ENCODE measurements at regions not wholly inside any gene's neighbourhood (a gene's known extent, or its start where the extent isn't known, plus 50 kb on each side); places are given as distances from the start of the nearest gene placed in this dataset.

- Histone ChIP-seq H2BK5ac (ENCODE audit: low read depth, low read length) (no peak overlapping the region), H3K4me2 (ENCODE audit: insufficient read depth in 1 of 2, low read depth in 2 of 2, low read length in 2 of 2) (no peak overlapping the region), H4K5ac (ENCODE audit: insufficient read length, low read depth, low read length) (no peak overlapping the region), H4K91ac (replicated peaks; ENCODE audit: insufficient read length, low read length) (no peak overlapping the region), H3K9me3 (ENCODE audit: insufficient read depth in 2 of 2, low read depth in 1 of 2, low read length in 1 of 2) (no peaks in the 10 kb centered on the region), H3K23me2 (ENCODE audit: low read depth, low read length) (no peaks in the 10 kb centered on the region; the same call in 1 of the 2 replicates), H2BK15ac (ENCODE audit: low read length) (no peak overlapping the region), H3K4me3 (ENCODE audit: extremely low read depth in 1 of 4, insufficient read depth in 2 of 4, low read depth in 3 of 4, low read length in 4 of 4) (no peak overlapping the region), H2BK120ac (replicated peaks; ENCODE audit: low read depth, low read length) (no peak overlapping the region), H3K27me3 (replicated peaks in 1 of 4; ENCODE audit: control insufficient read depth in 3 of 4, extremely low read depth in 1 of 4, insufficient read depth in 3 of 4, low read length in 3 of 4) (no peaks in the 10 kb centered on the region), H3K18ac (ENCODE audit: extremely low read depth, low read length) (no peak overlapping the region), H3K79me2 (ENCODE audit: control insufficient read depth in 1 of 2, insufficient read depth in 2 of 2, low read length in 2 of 2) (no peaks in the 10 kb centered on the region), H2BK12ac (ENCODE audit: low read depth, low read length) (no peak overlapping the region), H3K79me1 (ENCODE audit: low read depth, low read length) (no peaks in the 10 kb centered on the region; the same call in 1 of the 2 replicates), H3K27ac (ENCODE audit: low read depth, low read length) (no peak overlapping the region), H3K9ac (replicated peaks in 1 of 4; ENCODE audit: extremely low read depth in 1 of 4, low read depth in 3 of 4, low read length in 3 of 4) (no peak overlapping the region), H3K4me1 (replicated peaks in 1 of 4; ENCODE audit: control insufficient read depth in 3 of 4, insufficient read depth in 4 of 4, low read length in 3 of 4) (no peaks in the 10 kb centered on the region; a peak in 1 of 7 replicates), H3K4ac (replicated peaks; ENCODE audit: insufficient read length, low read depth, low read length) (no peak overlapping the region), H2BK20ac (ENCODE audit: low read length) (no peak overlapping the region), H4K8ac (ENCODE audit: extremely low read depth, insufficient read depth, low read length) (no peak overlapping the region), H3K36me3 (ENCODE audit: control insufficient read depth in 2 of 4, insufficient read depth in 4 of 4, low read length in 3 of 4) (no peaks in the 10 kb centered on the region), H4K20me1 (replicated peaks in 1 of 2; ENCODE audit: control insufficient read depth in 1 of 2, insufficient read depth in 2 of 2, low read length in 2 of 2) (no peaks in the 10 kb centered on the region), H2AK5ac (ENCODE audit: low read depth, low read length) (no peak overlapping the region), H3K14ac (ENCODE audit: insufficient read length) (no peak overlapping the region), H2AFZ (ENCODE audit: low read length) (no peak overlapping the region), H3K56ac (replicated peaks; ENCODE audit: insufficient read length, low read depth, low read length) (no peak overlapping the region), H3K23ac (ENCODE audit: insufficient read length) (no peak overlapping the region)
- ChIA-PET POLR2A (ENCODE audit: partially characterized antibody) (no interaction called here), CTCF (ENCODE audit: partially characterized antibody) (no interaction called here)
- no peak for DNase-seq (ENCODE audit: low read depth in 1 of 2, low spot score in 2 of 2)
- TF ChIP-seq RBBP5 (IDR thresholded peaks at IDR 0.05; ENCODE audit: borderline replicate concordance, low read depth, low read length) = no peak
- no peak for TF ChIP-seq EP300 (IDR thresholded peaks at IDR 0.05; ENCODE audit: borderline replicate concordance in 1 of 2, low read depth in 2 of 2, low read length in 2 of 2)
- TF ChIP-seq NANOG (IDR thresholded peaks at IDR 0.05; ENCODE audit: insufficient read depth, low read depth, low read length, poor library complexity, severe bottlenecking) = no peak
- no peak for TF ChIP-seq SIN3A (conservative IDR thresholded peaks at IDR 0.05 in 1 of 2, IDR thresholded peaks at IDR 0.05 in 1 of 2; ENCODE audit: low read depth in 1 of 2, low read length in 2 of 2)
- TF ChIP-seq TCF12 (IDR thresholded peaks at IDR 0.05; ENCODE audit: low read depth, low read length) = no peak
- TF ChIP-seq SRF (IDR thresholded peaks at IDR 0.05; ENCODE audit: low read depth, low read length) = no peak
- no peak for TF ChIP-seq E2F6 (IDR thresholded peaks at IDR 0.05)
- TF ChIP-seq TBP (IDR thresholded peaks at IDR 0.05; ENCODE audit: low read depth, low read length) = no peak
- no peak for TF ChIP-seq TAF1 (IDR thresholded peaks at IDR 0.05; ENCODE audit: low read depth, low read length)
- TF ChIP-seq RFX5 (IDR thresholded peaks at IDR 0.05; ENCODE audit: borderline replicate concordance, low read depth, low read length) = no peak
- FAIRE-seq = no peak
- WGBS, 2 experiments (ENCODE audit: extremely low coverage in 1 of 2, insufficient coverage in 1 of 2, insufficient read length in 1 of 2, insufficient replicate concordance in 2 of 2, low coverage in 1 of 2, low lambda C conversion rate in 2 of 2, missing lambda C conversion rate in 1 of 2) = 86% methylated on average over 4 of the region's 4 CpGs; no CpG with 5 or more reads in 1 of the 2 experiments
These were observed 286.8 kb upstream of the CTNNB1 start for GRCh38 chr3:40912461-40912860.
